NCI-H526 (cell line): ENCODE measurements at regions not wholly inside any gene's neighbourhood (a gene's known extent, or its start where the extent isn't known, plus 50 kb on each side); places are given as distances from the start of the nearest gene placed in this dataset.
"Not testable (repeated sequence)": the region's sequence is repeated elsewhere in the genome, so short reads cannot be mapped to it uniquely, and the experiment has no call there.

Experiments
- DNase-seq, 2 experiments: peaks; one replicate each; lab custom pipeline; 2025; lab: John Stamatoyannopoulos, UW

DNA sequence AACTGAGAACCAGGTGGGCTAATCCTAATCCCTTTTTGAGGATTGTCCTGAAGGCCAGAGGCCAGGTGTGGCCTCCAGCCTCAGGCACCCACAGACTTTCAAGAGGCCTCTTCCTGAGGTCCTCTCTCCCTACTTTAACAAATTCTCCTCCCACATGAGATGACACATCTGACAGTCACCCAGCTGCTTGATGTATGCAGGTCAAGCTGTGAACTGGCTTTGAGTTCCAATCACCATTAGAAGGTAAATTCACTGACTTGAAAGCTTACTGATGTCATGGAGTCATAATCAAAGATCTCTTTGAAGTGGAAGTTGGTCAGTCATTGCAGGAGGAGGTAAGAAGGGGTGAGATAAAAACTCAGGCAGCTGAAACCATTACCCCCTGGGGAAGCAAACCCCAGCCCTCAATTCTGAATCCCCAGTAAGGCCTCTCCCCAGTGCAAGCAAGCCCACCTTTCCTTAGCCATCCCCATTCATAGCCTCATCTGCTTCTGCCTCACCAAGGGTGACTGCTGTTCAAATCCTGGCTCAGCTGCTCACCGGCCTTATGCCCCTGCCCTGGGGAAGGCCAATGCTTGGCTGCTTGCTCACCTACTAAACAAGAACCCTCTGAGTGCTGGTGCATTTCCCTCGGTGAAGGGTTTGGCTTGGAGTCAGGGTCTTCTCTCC is 196.3 kb downstream of the BCL2L11 start:
- DNase-seq = not testable (repeated sequence)

DNA sequence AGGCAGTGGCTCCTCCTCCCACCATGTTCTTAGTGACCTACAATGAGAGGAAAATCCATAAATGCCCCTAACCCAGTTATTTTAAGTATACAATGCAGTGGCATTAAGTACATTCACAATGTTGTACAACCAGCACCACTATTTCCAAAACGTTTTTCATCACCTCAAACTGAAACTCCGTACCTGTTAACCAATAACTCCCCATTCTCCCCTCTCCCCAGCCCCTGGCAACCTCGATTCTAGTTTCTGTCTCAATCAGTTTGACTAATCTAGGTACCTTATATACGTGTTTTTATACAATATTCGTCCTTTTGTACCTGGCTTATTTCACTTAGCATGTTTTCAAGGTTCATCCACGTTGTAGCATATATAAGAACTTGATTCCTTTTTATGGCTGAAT is 198.8 kb downstream of the BCL2L11 start:
- not testable (repeated sequence) for DNase-seq

DNA sequence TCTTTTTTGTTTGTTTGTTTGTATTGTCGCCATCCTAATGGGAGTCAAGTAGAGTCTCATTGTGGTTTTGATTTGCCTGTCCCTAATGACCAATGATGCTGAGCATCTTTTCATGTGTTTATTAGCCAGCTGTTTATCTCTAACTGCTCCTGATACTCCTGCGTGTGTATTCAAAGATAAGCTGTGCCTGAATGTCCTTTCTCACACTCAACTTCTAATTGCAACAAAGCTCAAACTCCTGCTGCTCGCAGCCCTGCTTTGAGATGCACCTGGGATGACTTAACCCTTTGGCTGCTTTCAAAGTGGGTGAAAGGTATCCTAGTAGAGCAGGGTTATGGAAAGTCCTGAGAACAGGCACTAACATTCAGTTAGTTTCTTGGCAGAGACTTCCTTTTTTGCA is 199.6 kb downstream of the BCL2L11 start:
- not testable (repeated sequence) for DNase-seq

- not testable (repeated sequence) for DNase-seq
Measured at GRCh38 chr2:111320965-111321364, 200.3 kb downstream of the BCL2L11 start.

DNA sequence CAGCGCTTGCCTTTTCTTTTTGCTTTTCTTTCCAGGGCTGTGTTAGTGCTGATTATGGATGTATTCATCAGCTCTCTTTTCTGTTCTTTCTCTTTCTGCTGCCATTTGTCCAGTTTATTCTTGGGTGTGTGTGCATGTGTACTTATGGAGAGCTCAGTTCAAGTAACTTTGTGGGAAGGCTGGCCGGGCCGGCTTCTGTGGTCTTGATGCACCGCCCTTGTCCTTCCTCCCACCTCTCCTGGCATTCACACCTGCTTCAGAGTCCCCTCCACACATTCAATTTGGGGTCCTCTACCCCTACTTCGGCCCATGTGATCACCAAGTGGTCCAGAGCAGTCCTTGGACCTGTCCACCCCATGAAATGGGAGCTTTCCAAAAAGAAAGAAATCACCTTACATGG is 202.7 kb downstream of the BCL2L11 start:
- DNase-seq = not testable (repeated sequence)

GRCh38 chr2:111327726-111328125 is 207.0 kb downstream of the BCL2L11 start:
- DNase-seq = not testable (repeated sequence)

GRCh38 chr2:111329309-111329708 is 208.6 kb downstream of the BCL2L11 start:
- not testable (repeated sequence) for DNase-seq

GRCh38 chr2:111331099-111331724 is 210.5 kb downstream of the BCL2L11 start:
- DNase-seq = not testable (repeated sequence)

- not testable (repeated sequence) for DNase-seq
Measured at GRCh38 chr2:111335220-111335907, 214.7 kb downstream of the BCL2L11 start.

DNA sequence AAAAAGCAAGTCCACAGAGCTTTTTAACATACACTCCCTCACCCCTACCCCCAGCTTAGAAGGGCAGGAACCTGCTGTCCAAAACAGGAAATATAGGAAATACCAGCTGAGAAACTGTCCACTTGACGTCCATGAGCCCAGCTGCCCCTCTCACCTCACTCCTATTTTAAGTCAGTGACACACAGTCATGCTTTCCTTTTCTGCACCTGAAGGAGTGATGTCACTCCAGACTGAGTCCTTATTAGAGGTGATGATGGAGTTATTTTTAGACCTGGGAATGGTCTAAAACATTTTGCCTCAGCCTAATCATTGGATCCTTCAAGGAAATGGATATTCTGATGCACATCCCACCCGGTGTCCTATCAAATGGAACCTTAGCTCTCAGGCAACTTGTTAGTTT is 217.8 kb downstream of the BCL2L11 start:
- DNase-seq = not testable (repeated sequence)

- DNase-seq = not testable (repeated sequence)
Measured at GRCh38 chr2:111339476-111339875, 218.8 kb downstream of the BCL2L11 start.

- not testable (repeated sequence) for DNase-seq
Measured at GRCh38 chr2:111344590-111344989, 223.9 kb downstream of the BCL2L11 start.

DNA sequence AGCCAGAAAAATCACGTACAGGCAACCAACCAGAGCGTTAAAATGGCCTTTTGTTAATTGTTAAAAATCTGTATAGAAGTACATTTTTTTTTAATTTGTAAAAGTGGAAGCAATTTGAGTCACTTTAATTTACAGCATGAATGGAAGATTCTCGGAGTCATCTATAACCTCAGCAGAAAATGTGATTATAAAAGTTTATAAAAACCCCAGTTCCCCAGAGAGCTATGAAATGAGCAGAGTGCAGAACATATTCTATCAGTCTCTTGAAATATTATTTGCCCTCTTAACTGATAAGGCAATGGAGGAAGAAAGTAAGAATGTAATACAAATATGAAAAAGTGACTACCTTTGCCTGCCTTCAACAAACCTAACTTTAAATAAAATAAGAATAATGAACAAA is 224.7 kb downstream of the BCL2L11 start:
- DNase-seq = not testable (repeated sequence)

DNA sequence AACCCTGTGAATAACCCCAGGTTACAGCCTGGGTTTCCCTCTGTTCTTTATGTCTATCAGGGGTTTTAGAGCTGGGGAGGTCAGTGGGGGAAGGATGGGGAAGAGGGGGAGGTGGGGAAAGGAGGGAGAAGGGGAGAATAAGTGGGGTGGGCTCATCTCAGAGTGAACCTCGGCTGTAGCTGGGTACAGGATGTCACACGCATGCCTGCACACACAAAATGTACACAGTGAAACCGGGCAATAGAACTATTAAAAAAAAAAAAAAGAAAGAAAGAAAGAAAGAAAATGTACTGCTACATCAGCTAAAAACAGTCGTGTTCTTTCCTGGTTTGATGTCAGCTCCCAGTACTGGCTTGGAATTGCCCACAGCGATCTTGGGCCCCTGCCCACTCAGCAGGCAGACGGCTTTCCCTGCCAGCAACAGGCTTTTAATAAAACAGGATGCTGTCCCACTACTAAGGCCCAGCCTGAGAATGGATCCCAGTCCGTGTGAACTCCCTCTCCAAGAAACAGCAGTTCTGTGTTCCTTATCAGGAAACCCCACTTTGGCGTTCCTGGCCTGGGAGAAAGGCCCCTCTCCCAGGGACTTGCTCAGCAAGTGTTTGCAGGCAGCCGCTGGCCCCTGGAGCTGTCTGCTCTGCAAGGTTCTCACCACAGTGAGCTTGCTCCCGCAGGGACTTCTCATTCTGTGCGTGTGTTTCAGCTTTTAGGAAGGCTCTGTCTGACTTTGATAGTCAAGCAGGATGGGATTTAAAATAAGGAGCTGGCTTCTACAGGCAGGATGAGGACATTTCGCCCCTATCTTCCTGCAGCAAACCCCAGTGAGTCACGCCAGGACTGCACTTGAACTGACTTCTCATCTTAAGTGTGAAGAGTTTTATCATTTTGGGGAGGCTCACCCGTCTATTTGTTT is 225.6 kb downstream of the BCL2L11 start:
- not testable (repeated sequence) for DNase-seq

GRCh38 chr2:111347695-111348094 is 227.0 kb downstream of the BCL2L11 start:
- DNase-seq = not testable (repeated sequence)

GRCh38 chr2:111348316-111348715 is 227.6 kb downstream of the BCL2L11 start:
- not testable (repeated sequence) for DNase-seq

DNA sequence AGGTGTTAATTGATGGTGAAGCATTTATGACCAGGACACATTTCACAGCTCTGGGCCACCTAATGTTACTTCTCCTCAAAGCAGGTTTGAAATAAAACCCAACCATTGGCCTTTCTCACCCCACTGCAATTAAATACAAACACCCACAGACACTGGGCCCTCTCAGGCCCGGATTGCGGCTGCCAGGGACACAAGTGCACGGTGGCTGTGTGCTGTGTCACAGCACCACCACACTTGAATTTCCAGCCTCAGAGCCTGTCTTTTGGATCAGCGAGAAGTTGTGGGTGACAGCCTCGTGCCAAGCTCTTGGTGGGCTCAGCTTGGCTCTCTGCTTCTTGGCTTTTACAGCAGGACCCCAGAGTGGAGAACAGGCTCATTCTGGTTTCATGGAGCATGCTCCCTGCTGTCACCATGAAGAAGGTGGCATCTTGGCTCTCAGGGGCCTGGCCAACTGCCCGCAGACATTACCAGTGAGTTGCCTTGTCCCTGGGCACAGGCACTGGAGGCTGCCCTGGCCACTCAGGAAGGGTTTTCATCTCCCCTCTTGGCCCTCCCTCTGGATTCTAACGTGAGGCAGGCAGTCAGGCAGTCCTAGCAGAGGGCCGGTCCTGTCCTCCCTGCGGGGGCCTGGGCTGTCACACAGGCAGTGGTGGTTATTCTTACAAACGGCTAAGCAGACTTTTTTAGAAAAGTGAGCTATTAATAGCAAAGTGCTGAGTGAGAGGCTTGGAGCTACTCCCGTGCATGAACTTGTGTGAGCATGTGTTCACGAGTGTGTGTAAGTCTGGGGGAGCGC is 234.5 kb downstream of the BCL2L11 start:
- DNase-seq = not testable (repeated sequence)

DNA sequence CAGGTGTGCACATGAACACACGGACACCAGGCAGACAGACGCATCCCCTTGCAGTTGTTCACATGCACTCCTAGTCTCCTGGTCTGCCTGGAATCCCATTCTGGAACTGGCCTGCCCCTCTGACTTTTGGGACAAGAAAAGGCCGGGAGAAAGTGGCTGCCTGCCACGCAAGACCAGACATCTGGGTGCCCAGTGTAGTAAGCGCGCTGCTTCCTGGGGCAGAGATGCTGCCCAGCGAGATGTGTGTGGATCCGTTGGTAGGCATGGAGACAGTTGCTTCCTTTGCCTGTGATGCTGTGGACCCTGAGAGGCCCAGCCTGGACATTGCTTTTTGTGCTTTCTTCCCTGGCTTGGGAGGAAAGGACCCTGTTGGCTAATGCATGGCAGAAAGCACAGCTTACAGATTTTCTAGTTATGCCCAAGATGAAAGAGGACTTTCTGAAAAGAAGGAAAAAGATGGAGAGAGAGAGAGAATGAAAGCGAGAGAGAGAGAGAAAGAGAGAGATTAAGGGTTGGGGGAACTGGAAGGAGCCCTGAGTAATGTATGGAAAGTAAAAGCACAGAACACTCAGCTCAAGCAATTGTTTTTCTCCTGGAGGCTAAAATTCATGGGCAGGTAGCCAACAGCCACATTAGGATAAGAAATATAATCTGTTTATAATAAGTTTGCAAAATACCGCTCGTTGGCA is 235.3 kb downstream of the BCL2L11 start:
- not testable (repeated sequence) for DNase-seq

- not testable (repeated sequence) for DNase-seq
Measured at GRCh38 chr2:111356512-111357031, 235.9 kb downstream of the BCL2L11 start.

DNA sequence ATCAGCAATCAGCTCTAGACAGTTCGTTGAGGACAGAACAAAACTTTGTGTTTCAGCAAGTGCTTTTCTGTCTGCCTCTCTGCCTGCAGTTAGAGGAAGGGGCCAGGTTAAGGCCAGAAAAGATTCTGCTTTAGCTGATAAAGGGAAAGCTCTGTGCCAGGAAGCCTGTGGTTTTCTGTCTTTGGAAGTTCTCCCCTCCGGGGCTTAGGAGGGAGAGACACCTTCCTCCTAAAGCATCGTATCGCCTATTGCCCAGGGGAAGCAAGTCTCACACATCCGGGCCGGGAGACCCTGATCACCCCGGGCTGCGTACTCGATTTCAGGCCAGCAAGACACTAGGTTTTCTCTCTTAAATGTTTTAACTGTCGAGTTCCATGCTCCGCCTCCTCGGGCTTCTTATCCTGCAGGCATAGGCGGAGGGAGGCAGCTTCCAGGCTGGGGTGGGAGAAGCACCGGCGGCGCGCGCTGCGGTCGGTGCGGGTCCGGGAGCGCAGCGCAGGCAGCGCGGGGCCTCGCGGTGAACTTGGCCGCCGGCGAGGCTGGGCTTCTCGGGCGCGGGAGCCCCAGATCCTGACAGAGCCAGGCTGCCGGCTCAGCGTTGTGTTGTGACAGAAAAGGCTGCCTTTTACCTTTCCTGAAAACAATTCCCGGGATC is 245.4 kb downstream of the BCL2L11 start:
- not testable (repeated sequence) for DNase-seq
